GM18861 (cell line): ENCODE measurements at regions not wholly inside any gene's neighbourhood (a gene's known extent, or its start where the extent isn't known, plus 50 kb on each side); places are given as distances from the start of the nearest gene placed in this dataset.

Experiments
- ATAC-seq: cut with Tn5 transposase; IDR thresholded peaks from one replicate; pipeline ENCODE4 v1.9.1; 2021; ENCODE audit not compliant: unreplicated experiment

- no peak for ATAC-seq
Measured at GRCh38 chr4:188534297-188534696, 395.1 kb downstream of the TRIML1 start.

- ATAC-seq: no peak
Measured at GRCh38 chr4:188534917-188535316, 395.7 kb downstream of the TRIML1 start.

- ATAC-seq: no peak
Measured at GRCh38 chr4:188536826-188537225, 397.6 kb downstream of the TRIML1 start.

- no peak for ATAC-seq
Measured at GRCh38 chr4:188550296-188550695, 411.1 kb downstream of the TRIML1 start.

- no peak for ATAC-seq
Measured at GRCh38 chr4:188551156-188551555, 411.9 kb downstream of the TRIML1 start.

- ATAC-seq: no peak
Measured at GRCh38 chr4:188552741-188553275, 413.6 kb downstream of the TRIML1 start.

GRCh38 chr4:188554413-188554812 is 415.2 kb downstream of the TRIML1 start:
- ATAC-seq: no peak

GRCh38 chr4:188573104-188573503 is 433.9 kb downstream of the TRIML1 start:
- no peak for ATAC-seq

- ATAC-seq: no peak
Measured at GRCh38 chr4:188578657-188579056, 439.4 kb downstream of the TRIML1 start.

- no peak for ATAC-seq
Measured at GRCh38 chr4:188596021-188596420, 456.8 kb downstream of the TRIML1 start.

GRCh38 chr4:188603646-188604045 is 464.4 kb downstream of the TRIML1 start:
- no peak for ATAC-seq

- no peak for ATAC-seq
Measured at GRCh38 chr4:188606635-188607034, 467.4 kb downstream of the TRIML1 start.

GRCh38 chr4:188611143-188611542 is 471.9 kb downstream of the TRIML1 start:
- no peak for ATAC-seq

GRCh38 chr4:188612659-188613058 is 473.4 kb downstream of the TRIML1 start:
- no peak for ATAC-seq

- no peak for ATAC-seq
Measured at GRCh38 chr4:188613976-188614375, 474.7 kb downstream of the TRIML1 start.

- no peak for ATAC-seq
Measured at GRCh38 chr4:188619456-188620149, 480.4 kb downstream of the TRIML1 start.

- ATAC-seq: no peak
Measured at GRCh38 chr4:188620608-188621007, 481.4 kb downstream of the TRIML1 start.

GRCh38 chr4:188623314-188623854 is 484.1 kb downstream of the TRIML1 start:
- ATAC-seq: no peak

GRCh38 chr4:188624370-188624769 is 485.1 kb downstream of the TRIML1 start:
- ATAC-seq: no peak

GRCh38 chr4:188627892-188628291 is 488.7 kb downstream of the TRIML1 start:
- no peak for ATAC-seq

GRCh38 chr4:188639479-188640100 is 500.3 kb downstream of the TRIML1 start:
- no peak for ATAC-seq

- ATAC-seq: no peak
Measured at GRCh38 chr4:188647820-188648370, 508.7 kb downstream of the TRIML1 start.
